ENCODE measurements at regions not wholly inside any gene's neighbourhood (a gene's known extent, or its start where the extent isn't known, plus 50 kb on each side); places are given as distances from the start of the nearest gene placed in this dataset.

- DNase-seq, result no peak
- H3K4me3 Mint-ChIP-seq, result no peak overlapping the region
- H3K4me1 Mint-ChIP-seq (ENCODE audit: low read depth), result peaks cover 80% of the 10 kb centered on the region
- no peaks in the 10 kb centered on the region for H3K36me3 Mint-ChIP-seq (ENCODE audit: low read depth)
- H3K27ac Mint-ChIP-seq, result peak overlapping the region; percentile 85
- no peak for TF ChIP-seq CTCF (IDR thresholded peaks at IDR 0.05)
- H3K27me3 Mint-ChIP-seq (ENCODE audit: insufficient read depth), result no peaks in the 10 kb centered on the region; the same call in 1 of the 2 replicates
- H3K9me3 Mint-ChIP-seq, result no peaks in the 10 kb centered on the region
Observed at GRCh38 chr2:20141806-20142205, 83.1 kb downstream of the SDC1 start.

GRCh38 chr2:20141056-20141762 is 83.7 kb downstream of the SDC1 start:
- no peaks in the 10 kb centered on the region for H3K36me3 Mint-ChIP-seq (ENCODE audit: low read depth)
- no peak overlapping the region for H3K4me3 Mint-ChIP-seq
- DNase-seq, result peak; percentile 92
- H3K9me3 Mint-ChIP-seq, result no peaks in the 10 kb centered on the region
- H3K27me3 Mint-ChIP-seq (ENCODE audit: insufficient read depth), result no peaks in the 10 kb centered on the region; the same call in 1 of the 2 replicates
- peak overlapping the region; percentile 85 for H3K27ac Mint-ChIP-seq
- H3K4me1 Mint-ChIP-seq (ENCODE audit: low read depth), result peaks cover 74% of the 10 kb centered on the region
- TF ChIP-seq CTCF (IDR thresholded peaks at IDR 0.05), result no peak

- H3K27ac Mint-ChIP-seq, result peak overlapping the region; percentile 85
- H3K4me1 Mint-ChIP-seq (ENCODE audit: low read depth), result peaks cover 72% of the 10 kb centered on the region
Observed at GRCh38 chr2:20140321-20141055, 84.4 kb downstream of the SDC1 start.

GRCh38 chr2:20139407-20140172 is 85.3 kb downstream of the SDC1 start:
- no peaks in the 10 kb centered on the region for H3K9me3 Mint-ChIP-seq
- no peaks in the 10 kb centered on the region; the same call in 1 of the 2 replicates for H3K27me3 Mint-ChIP-seq (ENCODE audit: insufficient read depth)
- no peaks in the 10 kb centered on the region for H3K36me3 Mint-ChIP-seq (ENCODE audit: low read depth)
- peaks cover 65% of the 10 kb centered on the region for H3K4me1 Mint-ChIP-seq (ENCODE audit: low read depth)
- no peak for TF ChIP-seq CTCF (IDR thresholded peaks at IDR 0.05)
- H3K27ac Mint-ChIP-seq, result peak overlapping the region; percentile 49
- DNase-seq, result no peak
- no peak overlapping the region for H3K4me3 Mint-ChIP-seq

More at GRCh38 chr2:20140321-20141055, 84.4 kb downstream of the SDC1 start:
- H3K36me3 Mint-ChIP-seq (ENCODE audit: low read depth), result no peaks in the 10 kb centered on the region
- no peak overlapping the region for H3K4me3 Mint-ChIP-seq
- no peak for TF ChIP-seq CTCF (IDR thresholded peaks at IDR 0.05)
- no peak for DNase-seq
- H3K27me3 Mint-ChIP-seq (ENCODE audit: insufficient read depth), result no peaks in the 10 kb centered on the region; the same call in 1 of the 2 replicates
- no peaks in the 10 kb centered on the region for H3K9me3 Mint-ChIP-seq

GRCh38 chr2:20138696-20139095 is 86.2 kb downstream of the SDC1 start:
- no peaks in the 10 kb centered on the region for H3K36me3 Mint-ChIP-seq (ENCODE audit: low read depth)
- H3K4me3 Mint-ChIP-seq, result no peak overlapping the region
- H3K27me3 Mint-ChIP-seq (ENCODE audit: insufficient read depth), result peaks cover 2% of the 10 kb centered on the region
- peak; percentile 24 for DNase-seq
- H3K27ac Mint-ChIP-seq, result peak overlapping the region; percentile 49
- H3K9me3 Mint-ChIP-seq, result no peaks in the 10 kb centered on the region
- peaks cover 59% of the 10 kb centered on the region for H3K4me1 Mint-ChIP-seq (ENCODE audit: low read depth)
- no peak for TF ChIP-seq CTCF (IDR thresholded peaks at IDR 0.05)
